SK-N-MC (cell line): ENCODE measurements at regions not wholly inside any gene's neighbourhood (a gene's known extent, or its start where the extent isn't known, plus 50 kb on each side); places are given as distances from the start of the nearest gene placed in this dataset.

ENCODE experiments used
- EZH2 ChIP-seq: fragments of 200-600 bp; sonication (generic); IDR thresholded peaks from one replicate; pipeline ENCODE4 v1.6.1; 2017; ENCODE audit warnings: antibody characterized with exemption
- POLR2AphosphoS5 ChIP-seq: IDR thresholded peaks from 2 replicates; pipeline ENCODE4 v1.6.1; 2012; ENCODE audit warnings: mild to moderate bottlenecking, low read depth, low read length, borderline replicate concordance

- TF ChIP-seq EZH2 (no peak), POLR2AphosphoS5 (no peak)
Observed at GRCh38 chr5:179422908-179423481, 77.7 kb upstream of the ADAMTS2 start.
